WTC11 (cell line): ENCODE measurements at regions not wholly inside any gene's neighbourhood (a gene's known extent, or its start where the extent isn't known, plus 50 kb on each side); places are given as distances from the start of the nearest gene placed in this dataset.

Source experiments
- ATAC-seq: fragments of 200-7000 bp; cut with Tn5 transposase; 2 replicates; pipeline ENCODE4 v1.10.0; 2021; ENCODE audit warnings: mild to moderate bottlenecking, moderate library complexity
- CTCF ChIA-PET: fragments of 300-600 bp; sonication (Branson Sonifier 250); formaldehyde crosslinking; loops from one replicate; lab custom pipeline; 2021; ENCODE audit warnings: antibody characterized with exemption; lab: Charles Lee
- POLR2A ChIA-PET: fragments of 350-600 bp; sonication (Branson Sonifier 250); formaldehyde crosslinking; loops from one replicate; lab custom pipeline; 2021; ENCODE audit warnings: antibody characterized with exemption; lab: Charles Lee
- DNase-seq: peaks from one replicate; pipeline ENCODE4 v3.0.0; 2021; ENCODE audit warnings: low spot score
- H3K27ac Mint-ChIP-seq: 2 replicates; pipeline ENCODE4 v1.8.0; 2021; ENCODE audit warnings: mixed read lengths
- H3K27me3 Mint-ChIP-seq: 2 replicates; pipeline ENCODE4 v1.8.0; 2021; ENCODE audit warnings: low read depth, mild to moderate bottlenecking, moderate library complexity, mixed read lengths
- H3K36me3 Mint-ChIP-seq: 2 replicates; pipeline ENCODE4 v1.8.0; 2021; ENCODE audit warnings: mixed read lengths
- H3K4me1 Mint-ChIP-seq: 2 replicates; pipeline ENCODE4 v1.8.0; 2022; ENCODE audit warnings: mixed read lengths
- H3K4me3 Mint-ChIP-seq: 2 replicates; pipeline ENCODE4 v1.8.0; 2021; ENCODE audit warnings: mild to moderate bottlenecking, moderate library complexity, mixed read lengths
- H3K9me3 Mint-ChIP-seq: 2 replicates; pipeline ENCODE4 v1.8.0; 2021; ENCODE audit warnings: mixed read lengths
- ATF1 ChIP-seq: sonication (generic); formaldehyde crosslinking; IDR thresholded peaks from 2 replicates; pipeline ENCODE4 v1.8.1; 2023; ENCODE audit warnings: mild to moderate bottlenecking, moderate library complexity, missing genetic modification reagents
- ATF2 ChIP-seq: sonication (generic); formaldehyde crosslinking; IDR thresholded peaks from 2 replicates; pipeline ENCODE4 v1.8.1; 2022; ENCODE audit warnings: low read depth, missing genetic modification reagents, borderline replicate concordance
- E2F1 ChIP-seq: sonication (generic); formaldehyde crosslinking; IDR thresholded peaks from 2 replicates; pipeline ENCODE4 v1.8.0; 2022; ENCODE audit warnings: mild to moderate bottlenecking, missing genetic modification reagents
- FOXK1 ChIP-seq: sonication (generic); formaldehyde crosslinking; IDR thresholded peaks from 2 replicates; pipeline ENCODE4 v1.8.0; 2022; ENCODE audit warnings: mild to moderate bottlenecking, moderate library complexity, missing genetic modification reagents
- HMGXB4 ChIP-seq: sonication (generic); formaldehyde crosslinking; IDR thresholded peaks from 2 replicates; pipeline ENCODE4 v1.8.1; 2023; ENCODE audit warnings: mild to moderate bottlenecking, moderate library complexity, missing genetic modification reagents
- KAT7 ChIP-seq: sonication (generic); formaldehyde crosslinking; IDR thresholded peaks from 2 replicates; pipeline ENCODE4 v1.8.1; 2023; ENCODE audit warnings: missing genetic modification reagents, mild to moderate bottlenecking, borderline replicate concordance
- MXD4 ChIP-seq: fragments of 250-450 bp; sonication (Bioruptor Pico); IDR thresholded peaks from 2 replicates; pipeline ENCODE4 v1.8.0; 2021; ENCODE audit warnings: mild to moderate bottlenecking, moderate library complexity, borderline replicate concordance
- OVOL2 ChIP-seq: fragments of 250-450 bp; sonication (Bioruptor Pico); IDR thresholded peaks from 2 replicates; pipeline ENCODE4 v1.9.0; 2021; ENCODE audit warnings: mild to moderate bottlenecking, borderline replicate concordance
- PRDM15 ChIP-seq: sonication (generic); formaldehyde crosslinking; IDR thresholded peaks from 2 replicates; pipeline ENCODE4 v1.8.0; 2022; ENCODE audit warnings: missing genetic modification reagents
- STAT6 ChIP-seq: sonication (generic); formaldehyde crosslinking; conservative IDR thresholded peaks from 2 replicates; pipeline ENCODE4 v1.8.1; 2023; ENCODE audit warnings: mild to moderate bottlenecking, low read depth, missing genetic modification reagents, moderate library complexity
- ZBTB21 ChIP-seq: sonication (generic); formaldehyde crosslinking; IDR thresholded peaks from 2 replicates; pipeline ENCODE4 v1.8.1; 2023; ENCODE audit warnings: mild to moderate bottlenecking, missing genetic modification reagents, borderline replicate concordance
- ZNF138 ChIP-seq: sonication (generic); formaldehyde crosslinking; conservative IDR thresholded peaks from 2 replicates; pipeline ENCODE4 v1.8.1; 2022; ENCODE audit warnings: mild to moderate bottlenecking, moderate library complexity, missing genetic modification reagents
- ZNF219 ChIP-seq: sonication (generic); formaldehyde crosslinking; IDR thresholded peaks from 2 replicates; pipeline ENCODE4 v1.8.0; 2023; ENCODE audit warnings: missing genetic modification reagents, mild to moderate bottlenecking, borderline replicate concordance
- ZNF232 ChIP-seq: sonication (generic); formaldehyde crosslinking; IDR thresholded peaks from 2 replicates; pipeline ENCODE4 v1.8.0; 2022; ENCODE audit warnings: mild to moderate bottlenecking, missing genetic modification reagents
- ZNF263 ChIP-seq: sonication (generic); formaldehyde crosslinking; IDR thresholded peaks from 2 replicates; pipeline ENCODE4 v1.8.1; 2022; ENCODE audit warnings: low read depth, mild to moderate bottlenecking, moderate library complexity, missing genetic modification reagents
- ZNF396 ChIP-seq: fragments of 250-450 bp; sonication (Bioruptor Pico); IDR thresholded peaks from 2 replicates; pipeline ENCODE4 v1.8.0; 2021; ENCODE audit warnings: mild to moderate bottlenecking, moderate library complexity, borderline replicate concordance
- TF ChIP-seq, protein P1 (sequence below): sonication (generic); formaldehyde crosslinking; conservative IDR thresholded peaks from 2 replicates; pipeline ENCODE4 v1.8.1; 2022; ENCODE audit warnings: mild to moderate bottlenecking, missing genetic modification reagents
- TF ChIP-seq, protein P2 (sequence below): sonication (generic); formaldehyde crosslinking; IDR thresholded peaks from 2 replicates; pipeline ENCODE4 v1.8.1; 2022; ENCODE audit warnings: mild to moderate bottlenecking, moderate library complexity, missing genetic modification reagents

GRCh38 chr4:180059216-180059881, 2183.9 kb upstream of the TENM3 start:
- H3K4me1 Mint-ChIP-seq, result peaks cover 18% of the 10 kb centered on the region
- peak; percentile 32 for DNase-seq
- ChIA-PET POLR2A (interaction anchor here (0.5 kb wide), 1 partner anchor 376 kb away, joined by 3 read pairs; no protein-coding TSS in a partner anchor), CTCF (no interaction called here)
- H3K27me3 Mint-ChIP-seq, result peaks cover 31% of the 10 kb centered on the region
- peak; percentile 5 for ATAC-seq
- no peaks in the 10 kb centered on the region for H3K36me3 Mint-ChIP-seq
- peak overlapping the region; percentile 89 for H3K4me3 Mint-ChIP-seq
- H3K27ac Mint-ChIP-seq, result no peak overlapping the region
- H3K9me3 Mint-ChIP-seq, result no peaks in the 10 kb centered on the region
- TF ChIP-seq STAT6 (CRISPR knock-in tag), result no peak
- no peak for TF ChIP-seq ZNF232 (CRISPR knock-in tag)
- no peak for TF ChIP-seq ZBTB21
- TF ChIP-seq ATF2 (CRISPR knock-in tag), result no peak
- no peak for TF ChIP-seq MXD4
- no peak for TF ChIP-seq E2F1 (CRISPR knock-in tag)
- peak; percentile 85 for TF ChIP-seq HMGXB4 (CRISPR knock-in tag)
- TF ChIP-seq, protein P1, sequence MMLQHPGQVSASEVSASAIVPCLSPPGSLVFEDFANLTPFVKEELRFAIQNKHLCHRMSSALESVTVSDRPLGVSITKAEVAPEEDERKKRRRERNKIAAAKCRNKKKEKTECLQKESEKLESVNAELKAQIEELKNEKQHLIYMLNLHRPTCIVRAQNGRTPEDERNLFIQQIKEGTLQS (CRISPR knock-in tag), result no peak
- TF ChIP-seq, protein P2, sequence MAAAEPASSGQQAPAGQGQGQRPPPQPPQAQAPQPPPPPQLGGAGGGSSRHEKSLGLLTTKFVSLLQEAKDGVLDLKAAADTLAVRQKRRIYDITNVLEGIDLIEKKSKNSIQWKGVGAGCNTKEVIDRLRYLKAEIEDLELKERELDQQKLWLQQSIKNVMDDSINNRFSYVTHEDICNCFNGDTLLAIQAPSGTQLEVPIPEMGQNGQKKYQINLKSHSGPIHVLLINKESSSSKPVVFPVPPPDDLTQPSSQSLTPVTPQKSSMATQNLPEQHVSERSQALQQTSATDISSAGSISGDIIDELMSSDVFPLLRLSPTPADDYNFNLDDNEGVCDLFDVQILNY (CRISPR knock-in tag), result no peak
- no peak for TF ChIP-seq OVOL2
- TF ChIP-seq ZNF138 (CRISPR knock-in tag), result no peak
- no peak for TF ChIP-seq ZNF396 (CRISPR knock-in tag)
- TF ChIP-seq ZNF263 (CRISPR knock-in tag), result no peak
- TF ChIP-seq KAT7 (CRISPR knock-in tag), result 0 out of 2 replicates have a peak, but pooled peaks have one; percentile 68

- peak overlapping the region; percentile 89 for H3K4me3 Mint-ChIP-seq
- peaks cover 18% of the 10 kb centered on the region for H3K4me1 Mint-ChIP-seq
- no peak for DNase-seq
- H3K36me3 Mint-ChIP-seq, result no peaks in the 10 kb centered on the region
- H3K27me3 Mint-ChIP-seq, result peaks cover 31% of the 10 kb centered on the region
- CTCF ChIA-PET, result no interaction called here
- TF ChIP-seq ATF1, result no peak
- TF ChIP-seq ZNF232 (CRISPR knock-in tag), result no peak
- TF ChIP-seq FOXK1 (CRISPR knock-in tag), result no peak
- TF ChIP-seq PRDM15 (CRISPR knock-in tag), result no peak
- TF ChIP-seq ZNF219 (CRISPR knock-in tag), result no peak
- no peak for TF ChIP-seq E2F1 (CRISPR knock-in tag)
- H3K27ac Mint-ChIP-seq, result no peak overlapping the region
- POLR2A ChIA-PET, result interaction anchor here (0.5 kb wide), 1 partner anchor 377 kb away, joined by 3 read pairs; no protein-coding TSS in a partner anchor
- no peak for ATAC-seq
- H3K9me3 Mint-ChIP-seq, result no peaks in the 10 kb centered on the region
These were observed 2182.9 kb upstream of the TENM3 start for GRCh38 chr4:180060159-180060889.
